Epithelial cell of esophagus (primary cell): ENCODE measurements at regions not wholly inside any gene's neighbourhood (a gene's known extent, or its start where the extent isn't known, plus 50 kb on each side); places are given as distances from the start of the nearest gene placed in this dataset.

Experiments
- DNase-seq: peaks from one replicate; pipeline ENCODE4 v3.0.0; 2010; ENCODE audit warnings: low read depth
- H3K4me3 ChIP-seq: 2 replicates; pipeline ENCODE4 v1.5.1; 2011; ENCODE audit warnings: mild to moderate bottlenecking, low read length, control low read depth
- CTCF ChIP-seq: IDR thresholded peaks from 2 replicates; pipeline ENCODE4 v1.5.1; 2011; ENCODE audit warnings: low read depth, mild to moderate bottlenecking, low read length, control low read depth, inconsistent platforms; ENCODE audit not compliant: insufficient read depth; ENCODE audit errors: missing control alignments

- TF ChIP-seq CTCF: no peak
- no peak overlapping the region for H3K4me3 ChIP-seq
Measured at GRCh38 chr12:66896797-66897196, 217.9 kb upstream of the GRIP1 start.

GRCh38 chr12:66898700-66899469 is 220.0 kb upstream of the GRIP1 start:
- no peak for TF ChIP-seq CTCF
- DNase-seq: peak; percentile 59
- no peak overlapping the region for H3K4me3 ChIP-seq

More at GRCh38 chr12:66896797-66897196, 217.9 kb upstream of the GRIP1 start:
- DNase-seq: no peak

GRCh38 chr12:66899588-66899987 is 220.7 kb upstream of the GRIP1 start:
- no peak overlapping the region for H3K4me3 ChIP-seq
- no peak for TF ChIP-seq CTCF
- DNase-seq: no peak

GRCh38 chr12:66900616-66901015 is 221.7 kb upstream of the GRIP1 start:
- no peak for TF ChIP-seq CTCF
- no peak overlapping the region for H3K4me3 ChIP-seq
- no peak for DNase-seq

GRCh38 chr12:66901138-66901932 is 222.5 kb upstream of the GRIP1 start:
- peak; percentile 5 for DNase-seq
- H3K4me3 ChIP-seq: no peak overlapping the region
- TF ChIP-seq CTCF: no peak

GRCh38 chr12:66902020-66902419 is 223.1 kb upstream of the GRIP1 start:
- no peak for TF ChIP-seq CTCF
- no peak for DNase-seq
- H3K4me3 ChIP-seq: no peak overlapping the region
